CD4-positive, alpha-beta T cell (primary cell): ENCODE measurements at regions not wholly inside any gene's neighbourhood (a gene's known extent, or its start where the extent isn't known, plus 50 kb on each side); places are given as distances from the start of the nearest gene placed in this dataset.

ENCODE experiments used
- ATAC-seq: fragments of 200-7000 bp; cut with Tn5 transposase; one replicate; pipeline ENCODE4 v1.10.0; 2022; ENCODE audit warnings: mild to moderate bottlenecking; ENCODE audit not compliant: poor library complexity
- CTCF ChIA-PET: fragments of 350-600 bp; sonication (Branson Sonifier 250); formaldehyde crosslinking; loops from one replicate; lab custom pipeline; 2021; ENCODE audit warnings: antibody characterized with exemption, inconsistent platforms; lab: Charles Lee
- POLR2A ChIA-PET: fragments of 350-600 bp; sonication (Branson Sonifier 250); formaldehyde crosslinking; loops from one replicate; lab custom pipeline; 2021; ENCODE audit warnings: antibody characterized with exemption, inconsistent platforms; lab: Charles Lee
- DNase-seq, 14 experiments: peaks; one replicate each; pipeline ENCODE4 v3.0.0-alpha.2; 2013 to 2020; ENCODE audit warnings: mixed read lengths in 2 of 14
- H3K27ac ChIP-seq, 2 donors: one replicate each; pipeline versions ENCODE4 v1.5.1 to v1.7.0; 2013; ENCODE audit warnings: low read length in 2 of 2, low read depth in 1 of 2, mild to moderate bottlenecking in 1 of 2
- H3K27me3 ChIP-seq, 2 experiments: 1 replicate in 1 of 2; 2 replicates in 1 of 2; pipeline versions ENCODE4 v1.6.1 to v1.7.0; 2013; ENCODE audit warnings: low read length in 2 of 2, control low read depth in 1 of 2, mild to moderate bottlenecking in 1 of 2, moderate library complexity in 1 of 2; ENCODE audit not compliant: insufficient read depth in 2 of 2, control insufficient read depth in 1 of 2
- H3K36me3 ChIP-seq: one replicate; pipeline ENCODE4 v1.6.1; 2013; ENCODE audit warnings: low read length, control low read depth; ENCODE audit not compliant: insufficient read depth
- H3K4me1 ChIP-seq: one replicate; pipeline ENCODE4 v1.6.1; 2013; ENCODE audit warnings: low read length, control low read depth; ENCODE audit not compliant: insufficient read depth
- H3K4me3 ChIP-seq: one replicate; pipeline ENCODE4 v1.5.1; 2013; ENCODE audit warnings: mild to moderate bottlenecking, low read length, moderate library complexity
- H3K9me3 ChIP-seq, 2 experiments: 1 replicate in 1 of 2; 2 replicates in 1 of 2; pipeline versions ENCODE4 v1.6.1 to v1.7.0; 2013; ENCODE audit warnings: low read length in 2 of 2, mild to moderate bottlenecking in 2 of 2, control low read depth in 1 of 2, moderate library complexity in 1 of 2; ENCODE audit not compliant: control insufficient read depth in 1 of 2, insufficient read depth in 1 of 2
- H3K27ac Mint-ChIP-seq: one replicate; pipeline ENCODE4 v1.8.0; 2020; ENCODE audit warnings: mixed read lengths
- H3K27me3 Mint-ChIP-seq: one replicate; pipeline ENCODE4 v1.8.0; 2021; ENCODE audit warnings: mixed read lengths
- H3K36me3 Mint-ChIP-seq: one replicate; pipeline ENCODE4 v1.8.0; 2021; ENCODE audit warnings: low read depth, mixed read lengths
- H3K4me1 Mint-ChIP-seq: one replicate; pipeline ENCODE4 v1.8.0; 2021; ENCODE audit warnings: low read depth, mixed read lengths
- H3K4me3 Mint-ChIP-seq: one replicate; pipeline ENCODE4 v1.8.0; 2020; ENCODE audit warnings: mild to moderate bottlenecking, mixed read lengths
- H3K9me3 Mint-ChIP-seq: one replicate; pipeline ENCODE4 v1.8.0; 2020; ENCODE audit warnings: mixed read lengths
- CTCF ChIP-seq: fragments of 200-600 bp; IDR thresholded peaks from one replicate; pipeline ENCODE4 v1.8.0; 2022; ENCODE audit warnings: antibody characterized with exemption, mild to moderate bottlenecking
- intact Hi-C, 2 experiments: fragments of 100-400 bp; cut with DNase I in 1 of 2; cut with micrococcal nuclease in 1 of 2; formaldehyde crosslinking; loops; one replicate each; pipeline versions ENCODE4 v1.15.1 to v1.9.0; 2023 to 2025; cut with DNase I, micrococcal nuclease

GRCh38 chr11:105232021-105232420, 92.5 kb upstream of the CARD18 start:
- no peaks in the 10 kb centered on the region for H3K9me3 Mint-ChIP-seq
- Histone ChIP-seq H3K36me3 (no peaks in the 10 kb centered on the region), H3K9me3 (no peaks in the 10 kb centered on the region), H3K27me3 (no peaks in the 10 kb centered on the region), H3K4me3 (no peak overlapping the region), H3K27ac (no peak overlapping the region), H3K4me1 (no peaks in the 10 kb centered on the region)
- H3K36me3 Mint-ChIP-seq, result no peaks in the 10 kb centered on the region
- H3K27ac Mint-ChIP-seq, result no peak overlapping the region
- TF ChIP-seq CTCF, result no peak
- POLR2A ChIA-PET, result no interaction called here
- no peaks in the 10 kb centered on the region for H3K4me1 Mint-ChIP-seq
- intact Hi-C loops, result no loop called here
- CTCF ChIA-PET, result no interaction called here
- ATAC-seq (no peak), DNase-seq (no peak)
- no peak overlapping the region for H3K4me3 Mint-ChIP-seq
- peaks cover 9% of the 10 kb centered on the region for H3K27me3 Mint-ChIP-seq

GRCh38 chr11:105230586-105230985, 91.0 kb upstream of the CARD18 start:
- Mint-ChIP-seq H3K4me3 (no peak overlapping the region), H3K9me3 (no peaks in the 10 kb centered on the region), H3K27ac (no peak overlapping the region), H3K36me3 (no peaks in the 10 kb centered on the region), H3K4me1 (no peaks in the 10 kb centered on the region), H3K27me3 (peaks cover 9% of the 10 kb centered on the region)
- no peaks in the 10 kb centered on the region for H3K27me3 ChIP-seq
- H3K27ac ChIP-seq, result no peak overlapping the region
- intact Hi-C loops, result no loop called here
- no peak overlapping the region for H3K4me3 ChIP-seq
- ATAC-seq (no peak), DNase-seq (no peak)
- ChIA-PET CTCF (no interaction called here), POLR2A (no interaction called here)
- TF ChIP-seq CTCF, result no peak
- H3K36me3 ChIP-seq, result no peaks in the 10 kb centered on the region
- H3K4me1 ChIP-seq, result no peaks in the 10 kb centered on the region
- no peaks in the 10 kb centered on the region for H3K9me3 ChIP-seq

- Mint-ChIP-seq H3K27me3 (peaks cover 13% of the 10 kb centered on the region), H3K36me3 (no peaks in the 10 kb centered on the region), H3K9me3 (no peaks in the 10 kb centered on the region), H3K4me3 (no peak overlapping the region), H3K27ac (no peak overlapping the region), H3K4me1 (no peaks in the 10 kb centered on the region)
- no peak overlapping the region for H3K4me3 ChIP-seq
- no peaks in the 10 kb centered on the region for H3K4me1 ChIP-seq
- no peak overlapping the region for H3K27ac ChIP-seq
- no peaks in the 10 kb centered on the region for H3K9me3 ChIP-seq
- intact Hi-C loops, result no loop called here
- no peak for ATAC-seq
- no peaks in the 10 kb centered on the region for H3K36me3 ChIP-seq
- no peak for TF ChIP-seq CTCF
- no peaks in the 10 kb centered on the region for H3K27me3 ChIP-seq
- CTCF ChIA-PET, result no interaction called here
- no peak for DNase-seq
- POLR2A ChIA-PET, result no interaction called here
Measured at GRCh38 chr11:105229761-105230160, 90.2 kb upstream of the CARD18 start.
